ENCODE measurements at regions not wholly inside any gene's neighbourhood (a gene's known extent, or its start where the extent isn't known, plus 50 kb on each side); places are given as distances from the start of the nearest gene placed in this dataset.

DNA sequence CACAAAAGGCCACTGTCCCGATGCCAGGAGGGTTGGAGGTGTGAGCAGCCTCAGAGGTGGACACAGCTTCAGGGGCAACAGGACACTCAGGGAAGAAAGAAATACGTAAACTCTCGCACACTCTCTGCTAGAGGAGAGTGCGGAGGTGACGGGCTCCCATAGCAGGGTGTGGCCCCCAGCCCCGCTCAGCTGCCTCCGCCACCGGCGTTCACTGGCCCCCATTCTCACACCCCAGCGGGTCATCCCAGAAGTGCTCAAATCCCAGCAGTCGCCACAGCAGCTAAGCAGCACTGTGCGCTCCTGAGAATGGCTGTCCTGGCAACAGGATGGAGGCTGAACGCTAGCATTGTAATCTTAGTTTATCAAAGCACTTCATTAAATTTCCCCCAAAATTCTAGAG is 315.6 kb upstream of the SALL3 start:
- no peak for TF ChIP-seq MYC (IDR thresholded peaks at IDR 0.05; ENCODE audit: low read depth, low read length)
- no peak for TF ChIP-seq CTCF (IDR thresholded peaks at IDR 0.05; ENCODE audit: low read depth, low read length)
- TF ChIP-seq POLR2A (IDR thresholded peaks at IDR 0.05; ENCODE audit: extremely low read depth, insufficient read length) = no peak
- TF ChIP-seq MAX (IDR thresholded peaks at IDR 0.05; ENCODE audit: low read depth, low read length) = no peak
- DNase-seq (ENCODE audit: low read depth) = no peak

GRCh38 chr18:78664848-78665247 is 314.8 kb upstream of the SALL3 start:
- no peak for DNase-seq (ENCODE audit: low read depth)
- no peak for TF ChIP-seq MAX (IDR thresholded peaks at IDR 0.05; ENCODE audit: low read depth, low read length)
- TF ChIP-seq MYC (IDR thresholded peaks at IDR 0.05; ENCODE audit: low read depth, low read length) = no peak
- TF ChIP-seq POLR2A (IDR thresholded peaks at IDR 0.05; ENCODE audit: extremely low read depth, insufficient read length) = no peak
- TF ChIP-seq CTCF (IDR thresholded peaks at IDR 0.05; ENCODE audit: low read depth, low read length) = no peak

More for the DNA sequence above, 315.6 kb upstream of the SALL3 start:
- no peak overlapping the region for H3K4me3 ChIP-seq (ENCODE audit: low read depth, low read length)

GRCh38 chr18:78665644-78666043 is 314.0 kb upstream of the SALL3 start:
- H3K4me3 ChIP-seq (ENCODE audit: low read depth, low read length) = no peak overlapping the region
- no peak for TF ChIP-seq POLR2A (IDR thresholded peaks at IDR 0.05; ENCODE audit: extremely low read depth, insufficient read length)
- TF ChIP-seq CTCF (IDR thresholded peaks at IDR 0.05; ENCODE audit: low read depth, low read length) = no peak
- TF ChIP-seq MAX (IDR thresholded peaks at IDR 0.05; ENCODE audit: low read depth, low read length) = no peak
- no peak for TF ChIP-seq MYC (IDR thresholded peaks at IDR 0.05; ENCODE audit: low read depth, low read length)
- DNase-seq (ENCODE audit: low read depth) = no peak

More at GRCh38 chr18:78664848-78665247, 314.8 kb upstream of the SALL3 start:
- no peak overlapping the region for H3K4me3 ChIP-seq (ENCODE audit: low read depth, low read length)

GRCh38 chr18:78666666-78667335 is 312.8 kb upstream of the SALL3 start:
- no peak overlapping the region for H3K4me3 ChIP-seq (ENCODE audit: low read depth, low read length)

DNA sequence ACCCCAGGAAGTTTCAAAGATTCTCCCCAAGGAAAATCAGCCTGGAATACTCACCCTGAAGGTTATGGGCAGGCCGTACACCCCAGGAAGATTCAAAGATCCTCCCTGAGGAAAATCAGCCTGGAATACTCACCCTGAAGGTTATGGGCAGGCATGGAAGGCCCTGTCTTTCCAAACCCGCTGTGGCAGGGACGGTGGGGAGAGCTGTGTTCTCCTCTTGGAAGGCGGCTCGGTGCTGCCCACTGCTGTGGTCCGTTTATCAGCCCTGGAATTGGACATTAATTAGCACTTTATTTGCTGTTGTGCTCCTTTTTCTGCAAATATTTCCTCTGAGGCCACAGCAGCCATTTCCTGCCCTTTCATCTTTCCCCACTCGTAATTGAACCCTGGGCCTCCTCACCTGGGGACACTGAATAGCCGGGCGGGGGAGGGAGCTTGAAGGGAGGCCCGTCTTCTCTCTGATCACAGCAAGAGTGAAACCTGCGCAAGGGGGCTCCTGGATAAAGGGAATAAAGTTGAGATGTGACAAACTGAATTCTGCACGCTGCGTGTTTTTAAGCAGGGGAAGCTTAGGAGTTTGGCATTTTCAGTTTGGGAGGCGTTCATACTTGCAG is 308.7 kb upstream of the SALL3 start:
- TF ChIP-seq MAX (IDR thresholded peaks at IDR 0.05; ENCODE audit: low read depth, low read length) (no peak), CTCF (IDR thresholded peaks at IDR 0.05; ENCODE audit: low read depth, low read length) (no peak), MYC (IDR thresholded peaks at IDR 0.05; ENCODE audit: low read depth, low read length) (no peak), POLR2A (IDR thresholded peaks at IDR 0.05; ENCODE audit: extremely low read depth, insufficient read length) (no peak)
- H3K4me3 ChIP-seq (ENCODE audit: low read depth, low read length) = no peak overlapping the region
- DNase-seq (ENCODE audit: low read depth) = no peak

More at GRCh38 chr18:78666666-78667335, 312.8 kb upstream of the SALL3 start:
- TF ChIP-seq CTCF (IDR thresholded peaks at IDR 0.05; ENCODE audit: low read depth, low read length) = no peak
- no peak for TF ChIP-seq MYC (IDR thresholded peaks at IDR 0.05; ENCODE audit: low read depth, low read length)
- TF ChIP-seq POLR2A (IDR thresholded peaks at IDR 0.05; ENCODE audit: extremely low read depth, insufficient read length) = no peak
- no peak for TF ChIP-seq MAX (IDR thresholded peaks at IDR 0.05; ENCODE audit: low read depth, low read length)
- no peak for DNase-seq (ENCODE audit: low read depth)
